HG03432 (cell line): ENCODE measurements at regions not wholly inside any gene's neighbourhood (a gene's known extent, or its start where the extent isn't known, plus 50 kb on each side); places are given as distances from the start of the nearest gene placed in this dataset.
A peak's percentile ranks its signal among the peaks of the same experiment; 100 is the strongest.

Experiments used
- ATAC-seq: cut with Tn5 transposase; IDR thresholded peaks from one replicate; pipeline ENCODE4 v1.9.1; 2021; ENCODE audit warnings: mild to moderate bottlenecking, moderate library complexity; ENCODE audit not compliant: unreplicated experiment

GRCh38 chr15:85937661-85938060 lies 142.0 kb upstream of the AGBL1 start:
- ATAC-seq = no peak

GRCh38 chr15:85941186-85941855 lies 138.3 kb upstream of the AGBL1 start:
- no peak for ATAC-seq

GRCh38 chr15:85942632-85943031 lies 137.0 kb upstream of the AGBL1 start:
- no peak for ATAC-seq

DNA sequence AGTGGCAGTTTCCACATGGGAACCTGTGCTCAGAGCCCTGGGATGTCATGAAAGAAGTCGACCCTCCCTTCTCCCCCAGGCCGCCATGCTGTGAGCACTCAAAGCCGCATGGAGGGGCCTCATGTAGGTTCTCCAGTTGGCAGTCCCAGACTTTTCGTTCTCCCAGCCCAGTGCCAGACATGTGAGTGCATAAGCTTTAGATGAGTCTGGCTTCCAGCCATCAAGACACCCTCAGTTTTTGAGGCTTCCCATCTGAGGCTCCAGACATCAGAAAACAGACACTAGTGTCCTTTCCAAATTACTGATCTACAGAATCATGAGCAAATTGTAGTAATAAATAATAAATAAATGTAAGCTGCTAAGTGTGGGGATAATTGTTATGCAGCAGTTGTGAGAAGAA lies 136.5 kb upstream of the AGBL1 start:
- ATAC-seq = no peak

GRCh38 chr15:85943791-85944190 lies 135.9 kb upstream of the AGBL1 start:
- ATAC-seq = no peak

GRCh38 chr15:85947021-85947420 lies 132.7 kb upstream of the AGBL1 start:
- no peak for ATAC-seq

- no peak for ATAC-seq
Measured at GRCh38 chr15:85947936-85948335, 131.7 kb upstream of the AGBL1 start.

- peak; percentile 72 for ATAC-seq
Measured at GRCh38 chr15:85950101-85950500, 129.6 kb upstream of the AGBL1 start.

DNA sequence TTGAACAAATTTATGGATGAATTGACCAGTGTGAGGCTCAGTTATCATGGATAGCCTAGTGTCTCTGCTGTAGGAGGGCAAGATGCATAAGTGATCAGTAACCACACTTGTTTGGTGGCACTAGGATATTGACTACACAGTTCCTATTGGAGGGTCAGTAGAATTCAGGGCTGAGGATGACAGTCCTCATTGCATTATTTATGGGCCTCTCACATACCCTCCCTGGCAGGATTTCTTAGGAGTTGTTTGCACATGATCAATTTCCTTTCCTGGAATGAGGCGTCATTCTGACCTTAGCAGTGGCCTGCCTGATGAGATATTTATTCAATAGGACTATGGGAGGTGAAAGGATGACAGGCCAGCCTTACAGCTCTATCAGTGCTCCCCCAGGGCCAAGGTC lies 125.1 kb upstream of the AGBL1 start:
- no peak for ATAC-seq

- peak; percentile 93 for ATAC-seq
Measured at GRCh38 chr15:85955501-85956391, 123.9 kb upstream of the AGBL1 start.

DNA sequence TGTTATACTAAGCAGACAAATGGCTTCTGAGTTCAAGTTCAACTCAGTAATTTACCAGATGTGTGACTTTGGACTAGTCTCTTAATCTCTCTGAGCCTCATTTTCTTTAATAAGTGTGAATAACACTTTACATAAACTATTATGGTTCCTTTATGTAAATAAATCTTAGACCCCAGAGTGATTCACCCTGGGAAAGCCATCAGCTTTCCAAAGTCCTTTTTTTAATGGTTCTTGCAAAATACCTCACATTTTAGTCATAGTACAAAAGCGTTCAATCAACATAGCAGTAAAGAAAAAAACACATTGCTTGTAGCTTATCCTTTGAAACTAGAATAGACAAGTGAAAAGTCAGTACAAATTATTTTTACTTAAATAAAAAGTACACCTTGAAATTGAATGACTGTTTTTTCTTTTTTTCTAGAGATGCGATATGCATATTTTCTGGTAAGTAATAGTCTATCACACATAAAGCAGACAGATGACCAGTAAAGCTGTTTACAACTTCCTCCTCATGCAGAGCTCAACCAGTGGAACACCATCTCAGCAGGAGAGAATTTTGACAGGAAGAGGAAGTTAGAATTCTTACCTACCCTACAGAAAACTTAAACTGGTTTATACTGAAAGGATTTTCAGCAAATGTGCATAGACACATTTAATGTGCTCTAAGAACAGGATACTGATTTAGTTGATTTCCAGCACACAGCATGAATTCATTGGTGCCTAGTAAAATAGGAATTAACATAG lies 123.0 kb upstream of the AGBL1 start:
- ATAC-seq = no peak

- ATAC-seq = no peak
Measured at GRCh38 chr15:85959611-85960010, 120.1 kb upstream of the AGBL1 start.

- ATAC-seq = no peak
Measured at GRCh38 chr15:85960381-85960780, 119.3 kb upstream of the AGBL1 start.

DNA sequence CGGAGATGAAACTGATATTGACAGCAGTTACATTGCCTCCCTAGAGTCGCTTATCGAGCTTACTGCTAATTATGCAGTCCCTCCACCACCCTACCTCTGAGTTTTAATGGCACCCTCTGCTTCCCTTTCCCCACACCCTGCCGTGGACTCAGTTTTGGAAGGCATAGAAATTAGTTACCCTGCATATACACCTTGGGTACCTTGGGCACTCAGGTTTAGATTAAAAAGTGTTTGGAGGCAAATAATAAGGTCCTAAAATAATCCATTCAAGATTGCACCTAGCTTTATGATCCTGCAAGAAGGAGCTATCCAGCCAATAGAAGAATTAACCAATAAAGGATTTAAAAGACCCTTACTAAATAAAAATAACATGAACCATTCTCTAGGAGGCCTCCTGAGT lies 117.8 kb upstream of the AGBL1 start:
- ATAC-seq = no peak

DNA sequence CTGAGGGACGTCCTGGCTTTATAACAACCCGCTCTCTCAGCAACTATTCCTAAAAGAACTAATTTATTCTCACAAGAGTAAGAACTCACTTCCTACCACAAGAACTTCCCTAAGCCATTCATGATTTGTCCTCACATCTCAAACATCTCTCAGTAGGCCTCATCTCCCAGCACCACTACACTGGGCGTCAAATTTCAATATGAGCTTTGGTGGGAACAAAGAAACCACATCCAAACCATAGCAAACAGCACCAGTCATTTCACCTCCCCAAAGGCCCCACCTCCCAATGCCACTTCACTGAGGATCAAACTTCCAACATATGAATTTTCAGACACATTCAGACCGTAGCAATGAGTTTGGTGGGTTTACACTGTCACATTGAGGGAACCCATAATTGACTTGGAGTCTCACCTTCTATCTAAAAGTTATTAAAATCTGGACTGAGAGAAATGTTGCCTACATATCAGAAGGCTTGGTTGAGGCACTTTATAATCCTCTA lies 116.4 kb upstream of the AGBL1 start:
- no peak for ATAC-seq

DNA sequence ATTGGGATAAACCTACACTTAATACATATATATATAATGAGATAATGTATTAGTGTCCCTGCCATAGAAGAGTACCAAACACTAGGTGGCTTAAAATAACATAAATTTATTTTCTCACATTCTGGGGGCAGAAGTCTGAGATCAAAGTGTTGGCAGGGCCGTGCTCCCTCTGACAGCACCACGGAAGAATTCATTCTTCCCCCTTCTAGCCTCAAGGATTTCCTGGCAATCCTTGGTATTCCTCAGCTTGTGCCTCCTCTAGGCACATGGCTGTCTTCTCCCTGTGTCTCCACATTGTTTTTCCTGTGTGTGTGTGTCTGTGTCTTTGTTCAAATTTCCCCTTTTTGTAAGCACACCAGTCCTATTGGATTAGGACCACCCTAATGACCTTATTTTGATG lies 115.2 kb upstream of the AGBL1 start:
- no peak for ATAC-seq

- no peak for ATAC-seq
Measured at GRCh38 chr15:85967553-85967952, 112.1 kb upstream of the AGBL1 start.

DNA sequence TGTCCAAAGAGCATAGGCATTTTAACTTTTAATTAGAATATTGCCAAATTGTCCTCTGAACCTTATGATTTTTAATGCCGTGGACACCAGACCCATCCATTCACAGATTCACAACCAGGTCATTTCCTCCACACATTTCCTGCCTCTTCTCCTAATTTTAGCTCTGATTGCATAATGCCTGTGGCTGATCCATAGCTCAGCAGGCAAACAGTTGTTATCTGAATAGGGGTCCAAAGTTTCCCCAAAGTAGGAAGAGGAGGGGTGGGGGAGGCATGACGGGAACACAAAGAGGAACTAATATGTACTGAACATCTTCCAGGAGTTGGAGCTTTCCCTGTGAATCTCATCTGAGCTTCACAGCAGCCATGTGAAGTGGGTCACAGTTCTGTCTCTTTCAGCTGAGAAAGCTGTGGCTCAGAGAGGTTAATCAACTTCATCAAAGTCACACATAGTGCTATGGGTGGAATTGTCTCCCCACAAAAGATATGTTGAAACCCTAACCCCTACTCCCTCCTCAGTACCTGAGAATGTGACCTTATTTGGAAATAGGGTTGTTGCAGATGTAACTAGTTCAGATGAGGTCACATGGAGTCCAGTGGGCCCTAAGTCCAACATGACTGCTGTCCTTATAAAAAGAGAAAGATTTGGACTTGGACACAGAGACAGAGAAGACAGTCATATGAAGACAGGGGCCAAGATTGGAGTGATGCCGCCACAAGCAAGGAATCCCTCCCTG lies 106.7 kb upstream of the AGBL1 start:
- no peak for ATAC-seq

DNA sequence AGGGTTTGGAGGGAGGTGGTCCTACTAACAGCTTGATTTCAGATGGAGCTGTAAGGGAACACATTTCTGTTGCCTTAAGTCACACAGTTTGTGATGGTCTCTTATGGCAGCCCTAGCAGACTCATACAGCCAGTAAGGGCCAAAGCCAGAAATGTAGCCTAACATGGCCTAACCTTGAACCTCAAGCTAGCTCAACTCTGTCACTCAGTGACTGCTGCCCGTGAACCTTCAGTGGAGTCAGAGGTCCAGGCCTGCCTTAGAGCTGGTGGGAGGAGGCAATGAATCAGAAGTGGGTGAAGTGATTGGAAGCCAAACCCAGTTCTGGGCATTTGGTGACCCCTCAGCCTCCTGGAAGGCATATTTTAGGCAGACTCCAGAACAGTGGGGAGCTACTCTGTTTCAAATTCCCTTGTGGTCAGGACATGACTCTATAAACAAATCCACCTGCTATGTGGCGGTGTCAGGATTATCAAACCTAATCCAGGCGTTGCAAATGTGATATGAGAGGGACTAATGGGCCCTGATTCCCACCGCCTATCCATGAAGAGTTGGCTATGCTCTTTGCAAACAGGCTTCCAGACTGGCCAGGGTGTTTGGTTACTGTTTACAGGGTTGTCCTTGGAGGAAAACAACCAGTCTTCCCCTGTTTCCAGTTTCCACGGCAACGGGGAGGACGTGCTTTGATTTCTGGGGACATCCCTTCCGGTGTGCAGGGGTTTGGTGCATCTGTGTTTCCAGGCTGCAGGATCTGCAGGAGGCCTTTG lies 105.9 kb upstream of the AGBL1 start:
- no peak for ATAC-seq

GRCh38 chr15:85974348-85974705 lies 105.3 kb upstream of the AGBL1 start:
- no peak for ATAC-seq
